NAMALWA (cell line): ENCODE measurements at regions not wholly inside any gene's neighbourhood (a gene's known extent, or its start where the extent isn't known, plus 50 kb on each side); places are given as distances from the start of the nearest gene placed in this dataset.
"Not testable (repeated sequence)": the region's sequence is repeated elsewhere in the genome, so short reads cannot be mapped to it uniquely, and the experiment has no call there.

ENCODE experiments used
- DNase-seq: peaks from one replicate; pipeline ENCODE4 v3.0.0-alpha.2; 2015; ENCODE audit warnings: low spot score

- DNase-seq = no peak
Observed at GRCh38 chr7:153088601-153089000, 329.0 kb downstream of the ACTR3B start.

- DNase-seq = peak; percentile 30
Observed at GRCh38 chr7:153090209-153090608, 330.7 kb downstream of the ACTR3B start.

GRCh38 chr7:153090764-153091163, 331.2 kb downstream of the ACTR3B start:
- DNase-seq = no peak

GRCh38 chr7:153091477-153091876, 331.9 kb downstream of the ACTR3B start:
- no peak for DNase-seq

DNA sequence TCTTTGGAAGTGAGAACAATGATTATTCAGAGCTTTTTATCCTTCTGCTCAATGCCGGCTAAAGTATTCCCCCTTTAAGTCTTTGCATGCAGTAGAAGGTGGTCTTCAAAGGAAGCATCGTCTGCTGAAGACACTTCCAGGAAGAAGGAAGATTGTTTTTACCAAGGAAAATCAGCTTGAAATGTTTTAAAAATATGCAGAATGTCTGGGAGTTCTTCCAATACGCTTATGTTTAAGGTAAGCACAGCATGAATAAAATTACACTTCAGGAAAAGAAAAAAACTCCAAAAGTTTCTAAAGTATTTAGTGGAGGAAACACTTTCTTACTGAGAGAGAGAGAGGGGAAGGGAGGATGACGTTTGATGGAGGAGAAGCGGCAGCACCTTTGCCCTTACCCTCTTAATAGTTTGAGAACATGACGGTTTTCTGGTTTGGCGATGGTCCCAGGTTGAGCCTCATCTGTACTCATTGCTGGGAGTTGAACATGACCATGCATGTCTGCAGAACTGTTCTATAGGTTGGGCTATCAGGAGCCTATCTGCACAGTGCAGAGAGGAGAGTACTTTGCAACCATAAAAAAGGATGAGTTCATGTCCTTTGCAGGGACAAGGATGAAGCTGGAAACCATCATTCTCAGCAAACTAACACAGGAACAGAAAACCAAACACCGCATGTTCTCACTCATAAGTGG, 338.1 kb downstream of the ACTR3B start:
- DNase-seq = no peak

GRCh38 chr7:153099235-153099634, 339.7 kb downstream of the ACTR3B start:
- DNase-seq = no peak

DNA sequence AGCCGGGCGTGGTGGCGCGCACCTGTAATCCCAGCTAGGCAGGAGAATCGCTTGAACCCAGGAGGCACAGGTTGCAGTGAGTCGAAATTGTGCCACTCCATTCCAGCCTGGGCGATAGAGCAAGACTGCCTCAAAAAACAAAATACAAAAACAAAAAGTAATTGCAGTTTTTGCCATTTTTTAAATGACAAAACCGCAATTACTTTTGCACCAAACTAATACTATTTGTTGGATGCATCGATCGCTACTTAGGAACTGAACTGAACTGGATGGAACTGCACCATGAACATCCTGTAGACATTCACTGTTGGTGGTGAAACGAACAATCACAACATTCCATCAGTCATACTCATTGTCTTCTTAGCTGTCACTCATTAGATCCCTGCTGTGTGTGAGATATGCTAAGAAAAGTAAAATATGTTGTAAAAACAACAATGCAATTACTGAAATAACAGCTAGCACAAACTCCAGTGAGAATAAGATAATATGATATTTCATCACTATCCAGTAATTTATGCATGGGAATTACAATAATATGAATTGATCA, 341.2 kb downstream of the ACTR3B start:
- DNase-seq = no peak

- DNase-seq = peak; percentile 10
Observed at GRCh38 chr7:153103202-153103601, 343.6 kb downstream of the ACTR3B start.

DNA sequence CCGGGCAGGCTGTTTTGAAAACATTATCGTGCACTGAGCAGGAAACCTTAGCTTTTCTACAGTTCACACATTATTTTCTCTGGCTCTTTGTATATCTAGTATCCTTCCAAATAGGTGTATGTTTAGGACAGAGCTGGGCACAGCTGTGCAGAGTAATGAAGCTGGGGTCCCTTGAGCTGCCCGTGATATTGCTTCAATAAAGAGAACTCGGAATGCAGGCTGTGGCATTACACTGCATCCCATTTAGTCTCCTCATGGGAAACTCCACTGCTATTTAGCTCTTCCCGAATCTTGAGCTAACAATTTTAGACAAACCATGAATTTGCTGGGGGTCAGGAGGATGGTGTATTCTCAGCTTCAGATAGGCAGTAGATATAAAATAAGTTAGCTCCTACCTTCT, 348.3 kb downstream of the ACTR3B start:
- DNase-seq = no peak

DNA sequence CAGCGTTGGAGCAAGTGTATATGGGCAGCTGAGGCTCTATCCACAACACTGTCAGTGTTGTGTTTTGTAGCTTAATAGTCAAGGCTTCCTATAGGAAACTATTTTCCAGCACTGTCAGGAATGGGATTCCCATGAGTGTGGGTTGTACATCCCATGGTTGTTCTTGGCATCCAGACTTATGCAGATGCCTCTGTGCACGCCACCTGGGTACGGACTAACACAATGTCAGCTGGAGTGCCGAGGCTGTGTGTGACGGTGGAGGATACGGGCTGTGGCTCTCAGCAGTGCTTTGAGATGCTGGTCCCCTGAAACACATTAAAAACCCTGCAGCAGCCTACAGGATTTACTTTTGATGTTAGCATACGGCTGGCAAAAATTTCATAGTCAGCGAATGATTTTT, 350.0 kb downstream of the ACTR3B start:
- DNase-seq = no peak

GRCh38 chr7:153110606-153111005, 351.1 kb downstream of the ACTR3B start:
- no peak for DNase-seq

- not testable (repeated sequence) for DNase-seq
Observed at GRCh38 chr7:153122255-153122654, 362.7 kb downstream of the ACTR3B start.

DNA sequence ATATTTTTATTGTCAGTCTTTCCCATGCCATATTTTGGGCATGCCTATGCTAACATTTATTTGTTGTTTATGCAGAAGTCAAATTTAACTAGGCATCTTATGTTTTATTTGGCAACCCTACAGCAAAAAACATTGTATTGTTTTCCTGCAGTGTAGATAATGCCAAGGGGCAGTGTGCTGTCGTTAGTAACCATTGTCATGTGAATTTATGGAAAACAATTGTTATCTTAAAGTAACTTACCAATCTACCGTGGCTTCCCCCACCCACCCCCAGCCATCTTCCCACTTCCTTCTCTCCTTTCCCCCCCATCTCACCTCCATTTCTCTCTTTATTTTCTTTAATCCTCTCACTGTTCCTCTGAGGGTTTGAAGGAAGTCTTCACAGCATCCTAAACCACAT, 370.5 kb downstream of the ACTR3B start:
- DNase-seq = no peak

DNA sequence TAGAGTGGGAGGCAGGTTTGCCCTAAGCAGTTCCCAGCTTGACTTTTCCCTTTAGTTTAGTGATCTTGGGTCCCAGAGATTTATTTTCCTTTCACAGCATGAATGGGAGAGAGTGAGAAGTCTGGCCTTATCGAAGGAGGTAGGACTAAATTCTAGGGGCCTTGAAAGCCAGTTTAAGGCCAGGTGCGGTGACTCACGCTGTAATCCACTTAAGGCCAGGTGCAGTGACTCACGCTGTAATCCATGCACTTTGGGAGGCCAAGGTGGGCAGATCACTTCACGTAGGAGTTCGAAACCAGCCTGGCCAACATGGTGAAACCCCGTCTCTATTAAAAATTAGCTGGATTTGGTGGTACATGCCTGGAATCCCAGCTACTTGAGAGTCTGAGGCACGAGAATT, 392.2 kb downstream of the ACTR3B start:
- DNase-seq = no peak

- no peak for DNase-seq
Observed at GRCh38 chr7:153152801-153153422, 393.4 kb downstream of the ACTR3B start.

DNA sequence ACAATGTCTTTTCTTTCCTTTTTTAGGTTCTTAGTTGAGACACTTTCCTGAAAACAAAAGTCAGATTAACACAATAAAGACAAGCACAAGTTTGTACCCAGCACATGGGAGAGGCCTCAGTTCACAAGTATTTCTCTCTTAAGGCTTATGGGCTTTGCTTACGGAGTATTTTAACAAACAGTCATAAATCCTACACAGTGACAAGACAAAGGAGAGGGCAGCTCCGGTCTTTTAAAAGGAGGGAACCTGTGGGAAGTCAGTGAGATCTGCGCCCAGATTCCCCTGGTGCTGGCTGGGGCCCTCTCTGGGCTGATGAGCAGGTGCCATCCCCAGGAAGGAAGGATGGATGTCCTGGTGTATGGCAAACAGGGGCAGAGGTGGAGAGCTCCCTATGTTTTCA, 398.6 kb downstream of the ACTR3B start:
- no peak for DNase-seq

DNA sequence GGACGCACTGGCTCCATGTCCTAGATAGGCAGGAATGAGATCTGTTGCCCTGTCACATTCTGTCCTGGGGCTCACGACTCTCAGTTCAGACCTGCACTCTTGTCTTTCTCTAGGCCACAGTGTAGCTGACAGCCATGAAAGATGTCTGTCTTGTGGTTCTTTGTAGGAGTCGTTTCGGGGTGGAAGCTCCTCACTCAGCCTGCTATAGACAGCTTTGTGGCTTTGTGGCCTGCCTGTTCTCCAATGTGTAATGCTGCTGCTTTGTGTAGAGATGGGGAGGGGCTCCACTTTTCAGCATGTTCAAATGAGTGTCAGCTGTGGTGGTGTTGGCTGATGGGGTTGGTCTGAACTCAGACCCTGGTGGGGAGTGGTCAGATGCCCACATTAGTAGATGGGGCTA, 410.7 kb downstream of the ACTR3B start:
- DNase-seq = no peak

GRCh38 chr7:153185936-153186335, 426.4 kb downstream of the ACTR3B start:
- DNase-seq = no peak

DNA sequence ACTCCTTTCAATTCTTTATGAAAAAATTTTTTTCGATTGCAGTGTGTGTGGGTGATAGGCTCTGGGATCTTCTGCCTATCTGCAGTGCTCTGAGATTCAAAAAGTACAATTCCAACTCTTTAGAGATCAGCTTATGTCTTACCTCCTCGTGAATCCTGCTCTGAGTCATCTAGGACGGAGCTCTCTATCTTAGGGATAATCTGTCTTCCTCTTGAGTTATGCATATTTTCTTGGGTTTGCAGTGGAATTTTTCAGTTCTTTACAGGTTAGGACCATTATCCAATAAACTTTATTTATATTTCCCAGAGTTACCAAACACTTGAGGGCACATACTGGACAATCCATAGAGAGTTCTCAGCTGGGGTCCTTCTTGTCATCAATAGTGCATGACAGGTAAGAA, 428.6 kb downstream of the ACTR3B start:
- DNase-seq = no peak

GRCh38 chr7:153188630-153189029, 429.1 kb downstream of the ACTR3B start:
- no peak for DNase-seq

- peak; percentile 86 for DNase-seq
Observed at GRCh38 chr7:153190452-153190851, 430.9 kb downstream of the ACTR3B start.

DNA sequence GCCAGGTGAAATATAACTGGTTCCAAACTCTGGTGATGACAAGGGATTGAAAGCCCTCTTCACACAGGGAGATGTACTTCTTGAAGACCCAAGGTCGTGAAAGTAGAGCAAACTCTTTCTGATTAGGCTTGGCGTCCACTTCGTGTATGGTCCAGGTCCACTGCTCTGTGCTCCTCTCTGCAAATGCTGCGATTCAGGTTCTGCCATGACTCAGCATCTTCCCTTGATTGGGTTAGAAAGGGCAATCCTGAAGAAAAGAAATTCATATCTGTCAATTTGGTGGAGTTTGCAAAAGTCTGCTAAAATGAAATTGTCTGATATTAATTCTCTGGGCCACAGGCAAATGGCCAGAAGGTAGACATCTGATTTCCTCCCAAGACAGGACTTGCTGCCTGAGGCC, 431.4 kb downstream of the ACTR3B start:
- DNase-seq = no peak

GRCh38 chr7:153193144-153193595, 433.6 kb downstream of the ACTR3B start:
- DNase-seq = peak; percentile 67

DNA sequence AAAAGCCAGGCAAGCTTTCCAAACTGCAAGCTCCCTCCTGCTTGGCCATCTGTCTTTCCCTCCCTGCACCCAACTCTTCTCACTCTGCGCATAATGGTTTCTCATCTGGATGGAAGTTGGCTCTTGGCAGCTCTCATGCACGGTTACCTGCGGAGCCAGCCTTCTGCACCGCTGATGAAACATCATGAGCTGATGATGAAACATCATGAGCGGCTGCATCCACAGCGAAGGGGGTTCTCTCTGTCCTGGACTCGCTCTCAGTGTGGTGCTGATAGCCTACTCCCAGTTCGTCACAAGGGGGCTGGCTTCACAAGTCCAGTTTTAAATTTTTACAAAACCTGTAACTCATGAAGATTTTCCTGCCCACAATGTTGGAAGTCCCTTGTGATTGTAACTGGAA, 457.5 kb downstream of the ACTR3B start:
- DNase-seq = no peak
